CD4-positive, alpha-beta T cell treated with Interleukin-1 beta for 1 hour (primary cell): ENCODE measurements at regions not wholly inside any gene's neighbourhood (a gene's known extent, or its start where the extent isn't known, plus 50 kb on each side); places are given as distances from the start of the nearest gene placed in this dataset.
"Not testable (repeated sequence)": the region's sequence is repeated elsewhere in the genome, so short reads cannot be mapped to it uniquely, and the experiment has no call there.

ENCODE experiments used
- DNase-seq, 2 donors: peaks; one replicate each; pipeline ENCODE4 v3.0.0-alpha.2; 2020 to 2022

GRCh38 chr2:156944871-156945270, 312.6 kb upstream of the GALNT5 start:
- DNase-seq: no peak

GRCh38 chr2:156947261-156947660, 310.2 kb upstream of the GALNT5 start:
- DNase-seq: no peak

- DNase-seq: no peak
Measured at GRCh38 chr2:156955701-156956100, 301.8 kb upstream of the GALNT5 start.

GRCh38 chr2:156956161-156956560, 301.3 kb upstream of the GALNT5 start:
- DNase-seq: no peak

- no peak for DNase-seq
Measured at GRCh38 chr2:156958374-156958773, 299.1 kb upstream of the GALNT5 start.

DNA sequence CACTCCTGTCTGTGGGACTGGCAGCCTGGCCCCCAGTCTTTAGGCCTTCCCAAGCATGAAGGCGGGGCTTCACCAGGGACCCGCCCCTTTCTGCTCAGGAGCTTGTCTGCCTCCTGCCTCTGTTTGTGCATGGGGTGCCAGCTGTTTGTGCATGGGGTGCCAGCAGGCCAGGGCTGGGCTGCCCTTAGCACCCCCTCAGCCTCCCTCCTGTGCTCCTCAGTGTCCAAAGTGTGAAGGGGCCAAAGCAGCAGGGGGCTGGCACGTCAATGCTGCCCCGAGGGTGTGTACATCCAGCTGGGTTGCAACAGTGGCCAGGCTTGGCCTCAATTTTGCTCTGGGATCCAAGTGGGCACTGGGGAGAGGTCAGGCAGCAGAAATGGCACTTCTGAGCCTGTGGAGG, 298.0 kb upstream of the GALNT5 start:
- no peak for DNase-seq

GRCh38 chr2:156982615-156983014, 274.9 kb upstream of the GALNT5 start:
- no peak for DNase-seq

GRCh38 chr2:156986339-156986988, 271.0 kb upstream of the GALNT5 start:
- DNase-seq: no peak

GRCh38 chr2:156999661-157000060, 257.8 kb upstream of the GALNT5 start:
- DNase-seq: no peak

DNA sequence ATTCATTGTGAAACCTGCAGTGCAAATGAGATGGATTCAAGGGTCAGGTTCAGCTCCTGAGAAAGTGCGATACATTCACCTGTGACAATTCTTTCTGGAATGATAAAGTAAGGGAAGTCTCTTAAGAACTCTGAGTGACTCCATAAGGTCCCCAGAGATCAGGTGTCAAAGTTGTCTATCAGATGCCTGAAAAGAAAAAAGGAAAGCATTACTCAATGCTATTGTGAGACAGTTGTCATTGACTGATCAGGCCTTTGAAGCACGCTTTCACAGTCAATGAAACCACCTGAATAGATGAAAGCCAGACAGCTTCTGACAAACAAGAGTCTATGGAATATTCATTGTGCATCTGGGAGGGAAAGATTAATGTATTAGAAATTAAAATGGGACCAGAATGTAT, 252.7 kb upstream of the GALNT5 start:
- no peak for DNase-seq

DNA sequence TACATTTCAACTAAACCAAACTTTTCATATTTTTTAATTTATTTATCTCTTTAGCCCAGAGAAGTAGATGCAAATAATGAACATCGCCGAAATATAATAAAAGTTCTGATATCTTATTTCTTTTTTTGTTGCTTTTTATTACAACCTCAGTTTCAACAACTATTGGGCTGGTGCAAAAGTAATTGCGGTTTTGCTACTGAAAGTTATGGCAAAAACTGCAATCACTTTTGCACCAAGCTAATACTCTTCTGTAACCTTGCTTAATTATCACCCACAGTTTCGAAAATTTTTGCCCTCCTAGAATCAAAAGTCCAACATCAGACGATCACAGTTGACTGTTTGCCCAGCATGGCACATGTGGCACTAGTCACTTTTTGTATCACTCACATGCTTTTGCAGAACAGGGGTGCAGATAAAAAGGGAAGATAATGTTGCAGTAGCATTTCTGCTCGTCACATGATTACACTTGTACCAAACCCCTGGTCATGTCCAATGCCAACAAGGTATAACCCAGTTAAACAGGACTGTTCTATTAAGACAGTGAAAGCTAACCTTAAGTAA, 242.4 kb upstream of the GALNT5 start:
- no peak for DNase-seq

GRCh38 chr2:157023264-157023663, 234.2 kb upstream of the GALNT5 start:
- not testable (repeated sequence) for DNase-seq

- no peak for DNase-seq
Measured at GRCh38 chr2:157024129-157024528, 233.4 kb upstream of the GALNT5 start.

DNA sequence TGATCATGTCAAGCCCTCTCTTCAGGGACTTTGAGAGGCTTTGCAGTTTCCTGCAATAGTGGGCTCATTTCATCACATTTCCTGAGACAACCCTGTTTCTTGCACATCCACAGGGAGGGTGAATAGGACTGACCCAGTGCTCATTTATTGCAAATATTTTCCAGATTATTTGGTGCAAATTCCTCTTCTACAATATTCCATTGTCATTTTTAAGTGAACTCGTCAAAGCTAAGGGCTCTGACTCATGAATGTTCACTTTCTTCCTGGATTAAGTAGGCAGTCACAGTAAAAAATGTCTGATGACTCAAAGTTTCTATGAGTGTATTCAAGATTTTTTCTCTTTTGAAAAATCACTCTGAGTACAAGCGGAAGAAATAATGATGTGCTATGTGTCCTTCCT, 225.5 kb upstream of the GALNT5 start:
- no peak for DNase-seq

GRCh38 chr2:157036726-157037125, 220.8 kb upstream of the GALNT5 start:
- no peak for DNase-seq

GRCh38 chr2:157043786-157044185, 213.7 kb upstream of the GALNT5 start:
- DNase-seq: no peak

- DNase-seq: no peak
Measured at GRCh38 chr2:157046396-157046795, 211.1 kb upstream of the GALNT5 start.

- DNase-seq: no peak
Measured at GRCh38 chr2:157052685-157053224, 204.8 kb upstream of the GALNT5 start.

DNA sequence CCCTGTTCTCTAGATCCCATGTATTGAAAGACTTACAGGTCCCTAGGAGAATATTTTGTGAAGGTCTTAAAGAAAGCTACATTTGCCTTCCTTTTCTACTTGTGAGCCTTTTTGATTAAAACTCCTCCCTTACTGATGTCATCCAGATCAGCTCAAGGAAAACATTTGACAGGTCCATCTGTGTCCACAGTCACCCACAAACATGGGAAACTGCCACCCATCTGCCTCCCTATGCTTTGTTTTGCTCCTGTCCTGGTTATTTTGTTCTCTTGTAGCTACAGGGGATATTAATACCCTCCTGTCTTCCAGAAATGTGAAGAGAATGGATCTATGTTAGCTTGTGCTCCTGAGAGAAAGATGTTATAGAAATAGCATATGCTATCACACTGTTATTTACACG, 203.6 kb upstream of the GALNT5 start:
- DNase-seq: no peak

- DNase-seq: no peak
Measured at GRCh38 chr2:157055660-157056199, 201.8 kb upstream of the GALNT5 start.

DNA sequence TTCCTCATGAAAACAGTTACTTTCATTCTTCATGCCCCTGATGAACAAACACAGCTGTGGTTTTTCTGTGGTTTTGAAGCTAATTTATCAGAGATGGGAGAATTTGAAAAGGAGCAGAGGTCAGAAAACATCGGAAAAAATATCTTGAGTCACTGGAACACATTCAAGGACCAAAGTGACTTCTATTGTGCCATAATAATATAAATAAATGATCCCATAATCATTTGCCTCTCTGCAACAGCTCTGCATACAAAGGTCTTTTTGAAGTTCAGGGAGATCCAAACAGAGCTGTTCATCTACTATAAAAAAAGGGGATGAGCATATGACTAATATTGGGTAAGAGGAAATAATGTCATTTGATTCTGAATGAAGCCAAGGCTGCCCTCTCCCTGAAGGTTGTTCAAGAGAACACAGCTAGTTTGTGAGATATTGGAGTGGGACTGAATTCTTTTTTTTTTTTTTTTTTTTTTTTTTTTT, 201.3 kb upstream of the GALNT5 start:
- DNase-seq: no peak

DNA sequence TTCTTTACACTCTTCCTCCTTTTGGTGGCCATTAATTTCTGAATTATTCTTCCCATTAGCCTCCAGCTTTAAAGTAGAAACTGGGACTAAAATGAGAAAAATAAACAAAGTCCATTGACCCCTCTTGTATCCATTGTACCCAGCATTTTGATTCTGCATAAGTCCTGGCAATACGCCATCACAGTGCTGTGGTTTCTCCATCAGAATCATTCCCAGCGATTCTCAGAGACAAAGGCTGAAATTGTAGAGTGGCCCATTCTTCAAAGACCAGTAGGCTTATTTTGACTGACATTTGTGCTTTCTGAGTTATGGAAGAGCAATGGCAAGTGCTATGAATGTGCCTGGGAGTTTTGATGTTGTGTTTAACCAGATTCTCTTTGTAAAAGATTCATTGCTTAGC, 199.3 kb upstream of the GALNT5 start:
- no peak for DNase-seq

- DNase-seq: no peak
Measured at GRCh38 chr2:157059036-157059435, 198.5 kb upstream of the GALNT5 start.

- no peak for DNase-seq
Measured at GRCh38 chr2:157061799-157062198, 195.7 kb upstream of the GALNT5 start.
